AG20443 (cell line): ENCODE measurements at regions not wholly inside any gene's neighbourhood (a gene's known extent, or its start where the extent isn't known, plus 50 kb on each side); places are given as distances from the start of the nearest gene placed in this dataset.

Source experiments
- DNase-seq: peaks from one replicate; pipeline ENCODE4 v3.0.0; 2012; ENCODE audit warnings: low spot score, mixed read lengths

- DNase-seq: peak; percentile 3
Observed at GRCh38 chr18:34159691-34160185, 65.0 kb downstream of the NOL4 start.

- peak; percentile 9 for DNase-seq
Observed at GRCh38 chr18:34158881-34159690, 65.6 kb downstream of the NOL4 start.

DNA sequence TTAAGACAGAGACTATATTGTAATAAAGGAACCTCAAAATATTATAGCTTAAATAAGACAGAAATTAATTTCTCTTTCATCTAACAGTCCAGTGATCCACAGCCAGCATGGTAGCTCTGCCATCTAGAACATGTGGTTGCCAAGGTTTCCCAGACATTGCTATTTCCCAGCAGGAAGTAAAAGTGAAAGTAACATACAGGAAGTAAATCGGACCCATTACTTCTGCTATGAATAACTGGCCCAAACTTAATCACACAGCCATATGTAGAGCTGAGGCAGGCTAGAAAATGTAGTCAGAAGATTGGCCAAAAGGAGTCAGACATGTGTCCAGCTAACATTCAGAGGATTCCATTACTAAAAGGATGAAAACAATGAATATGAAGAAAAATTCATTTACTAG lies 71.0 kb downstream of the NOL4 start:
- DNase-seq: peak; percentile 5

DNA sequence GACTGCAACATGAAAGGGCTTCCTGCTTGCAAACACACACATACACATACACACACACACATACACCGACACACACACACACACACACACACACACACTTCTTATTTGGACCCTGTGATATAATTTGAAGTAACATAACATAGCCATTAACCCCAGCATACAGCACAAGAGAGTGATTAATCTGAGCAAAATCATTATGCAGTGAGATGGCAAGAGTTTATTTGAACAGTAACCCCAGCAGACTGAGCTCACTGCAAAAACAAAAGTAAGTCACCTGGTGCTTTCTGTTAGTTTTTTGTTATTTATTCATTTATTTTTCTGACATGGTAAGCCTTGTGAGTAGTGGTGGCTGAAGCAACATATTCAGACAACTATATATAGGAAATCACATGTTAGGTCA lies 93.7 kb downstream of the NOL4 start:
- DNase-seq: no peak

DNA sequence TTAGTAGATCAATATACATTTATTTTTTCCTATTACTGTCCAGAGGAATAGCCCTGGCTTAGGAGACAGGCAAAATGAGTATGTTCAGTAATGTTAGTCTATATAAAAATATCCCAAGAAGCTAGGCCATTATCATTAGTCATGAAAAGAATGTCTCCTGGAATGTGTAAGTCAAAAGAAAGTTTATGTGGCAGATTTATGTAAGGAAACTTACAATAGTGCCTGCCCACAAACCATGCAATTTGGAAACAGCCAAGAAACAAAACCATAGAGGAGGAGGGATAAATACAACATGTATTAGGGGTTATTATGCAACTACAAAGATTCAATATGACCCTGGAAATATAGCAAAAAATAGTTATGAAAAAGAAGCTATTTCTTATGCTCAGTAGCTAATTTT lies 96.3 kb downstream of the NOL4 start:
- no peak for DNase-seq

DNA sequence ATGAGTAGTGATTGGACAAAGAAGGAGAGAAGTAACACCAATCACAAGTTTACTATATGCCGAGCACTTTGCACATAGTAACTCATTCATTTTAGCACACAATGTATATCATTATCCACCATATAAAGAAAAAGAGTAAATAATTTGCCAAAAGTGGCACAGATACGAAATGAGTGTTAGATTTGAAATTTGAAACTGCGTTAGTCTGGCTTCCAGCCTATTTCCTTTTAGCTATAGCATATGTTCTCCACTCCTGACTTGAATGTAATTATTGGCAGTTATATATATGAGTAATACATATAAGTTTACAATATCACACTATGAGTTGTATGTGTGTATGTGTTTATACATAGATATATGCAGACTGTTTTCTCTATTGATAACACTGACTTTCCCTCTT lies 98.6 kb downstream of the NOL4 start:
- DNase-seq: no peak

DNA sequence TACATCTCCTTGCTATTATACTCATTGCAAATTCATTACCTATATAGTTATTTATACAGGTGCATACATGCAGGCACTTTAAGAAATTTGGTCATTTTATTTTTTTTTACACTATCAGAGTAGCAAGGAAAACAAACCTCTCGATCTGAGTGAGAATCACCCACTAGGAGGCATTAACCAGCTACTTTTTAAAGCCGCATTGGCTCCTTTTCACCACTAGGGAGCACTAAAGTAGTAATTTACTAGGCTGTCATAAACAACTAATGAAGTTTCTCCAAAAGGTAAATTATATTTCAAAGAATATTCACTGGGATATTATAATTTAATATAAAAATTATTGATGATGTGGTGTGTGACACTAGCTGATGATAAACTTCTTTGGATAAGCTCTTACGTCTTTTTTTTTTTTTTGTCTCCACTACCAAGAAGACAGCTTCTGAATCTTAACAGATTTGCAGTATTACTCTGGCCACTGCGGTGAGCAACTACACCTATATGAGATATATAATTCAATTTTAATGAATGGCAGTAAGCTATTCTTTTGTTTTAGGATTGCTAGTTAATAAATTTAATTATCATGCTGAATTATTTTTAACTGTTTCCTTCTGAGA lies 101.9 kb downstream of the NOL4 start:
- peak; percentile 45 for DNase-seq

GRCh38 chr18:34121200-34121721 lies 103.5 kb downstream of the NOL4 start:
- no peak for DNase-seq

DNA sequence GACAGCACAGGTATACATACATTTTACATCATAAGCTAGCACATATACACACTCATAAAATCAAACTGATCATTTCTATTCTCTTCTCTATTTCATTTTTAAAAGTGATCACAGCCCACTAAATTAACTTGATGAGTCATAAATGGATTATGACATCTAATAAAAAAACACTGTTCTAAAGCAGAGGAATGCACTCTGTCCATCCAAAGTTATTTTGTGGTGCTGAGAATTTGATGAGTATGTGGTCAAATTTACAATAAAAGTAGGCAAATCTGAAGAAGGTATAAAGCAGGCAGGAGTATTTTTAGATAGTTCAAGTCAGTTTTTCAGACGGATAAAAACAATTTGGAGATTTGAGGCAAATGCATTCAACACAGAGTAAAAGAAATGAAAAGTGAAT lies 104.4 kb downstream of the NOL4 start:
- DNase-seq: no peak

- DNase-seq: no peak
Observed at GRCh38 chr18:34117319-34117718, 107.4 kb downstream of the NOL4 start.

DNA sequence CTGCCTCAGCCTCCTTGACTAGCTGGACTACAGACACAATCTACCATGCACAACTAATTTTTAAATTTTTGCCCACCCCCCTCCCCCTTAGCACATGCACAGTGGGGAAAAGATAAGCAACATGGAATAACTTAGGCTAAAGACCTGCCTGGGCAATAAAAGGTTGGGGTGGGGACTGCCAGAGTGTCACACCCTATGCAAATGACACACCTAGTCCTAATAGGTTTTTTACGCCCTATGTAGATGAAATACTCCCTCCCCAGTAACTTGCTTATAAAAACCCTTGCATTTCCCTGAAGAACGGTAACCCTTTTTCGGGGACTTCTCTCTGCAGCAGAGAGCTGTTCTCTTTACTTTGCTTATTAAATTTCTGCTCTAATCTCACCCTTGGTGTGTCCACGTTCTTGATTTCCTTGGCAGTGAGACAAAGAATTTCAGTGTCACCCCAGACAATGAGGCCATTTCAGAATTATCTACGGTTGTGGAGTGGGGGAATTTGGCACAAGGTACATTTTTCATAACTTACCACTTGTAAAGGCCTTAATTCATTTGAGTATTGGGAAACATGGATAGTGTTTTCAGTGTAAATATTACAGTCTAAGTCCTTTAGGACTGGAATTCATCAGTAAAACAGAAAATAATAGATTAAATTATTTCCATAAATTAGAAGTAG lies 109.2 kb downstream of the NOL4 start:
- DNase-seq: no peak

DNA sequence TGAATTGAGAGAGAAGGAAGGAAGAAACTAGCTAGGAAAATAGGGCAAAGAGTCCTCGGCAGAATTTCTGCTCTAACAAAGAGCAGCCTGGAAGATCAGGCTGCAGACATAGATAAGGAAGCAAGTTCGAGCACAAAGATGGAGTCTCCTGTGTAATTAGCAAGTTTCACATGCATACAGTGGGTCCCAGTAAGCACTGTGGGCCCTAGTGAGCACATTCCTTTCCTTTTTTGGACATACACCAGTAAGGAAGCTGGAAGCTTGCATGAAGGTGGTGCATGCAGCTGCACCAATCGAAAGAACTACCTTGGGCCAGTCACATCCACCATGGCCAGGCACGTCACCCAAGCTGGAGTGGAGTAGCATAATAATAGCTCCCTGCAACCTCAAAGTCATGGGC lies 109.7 kb downstream of the NOL4 start:
- no peak for DNase-seq

DNA sequence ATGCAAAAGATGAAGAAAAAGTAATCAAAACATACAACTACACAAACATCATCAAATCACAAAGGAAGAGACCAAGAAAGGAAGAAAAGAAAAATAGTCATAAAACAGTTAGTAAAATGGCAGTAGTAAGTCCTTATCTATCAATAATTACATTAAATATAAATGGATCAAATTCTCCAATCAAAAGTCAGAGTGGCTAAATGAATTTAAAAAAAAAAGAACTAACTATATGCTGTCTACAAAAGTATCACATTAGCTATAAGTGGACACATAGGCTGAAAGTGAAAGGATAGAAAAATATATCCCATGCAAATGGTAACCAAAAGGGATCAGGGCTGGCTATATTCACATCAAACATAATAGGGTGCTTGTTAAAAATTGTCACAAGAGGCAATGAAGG lies 116.5 kb downstream of the NOL4 start:
- no peak for DNase-seq

- no peak for DNase-seq
Observed at GRCh38 chr18:34098109-34098508, 126.6 kb downstream of the NOL4 start.

DNA sequence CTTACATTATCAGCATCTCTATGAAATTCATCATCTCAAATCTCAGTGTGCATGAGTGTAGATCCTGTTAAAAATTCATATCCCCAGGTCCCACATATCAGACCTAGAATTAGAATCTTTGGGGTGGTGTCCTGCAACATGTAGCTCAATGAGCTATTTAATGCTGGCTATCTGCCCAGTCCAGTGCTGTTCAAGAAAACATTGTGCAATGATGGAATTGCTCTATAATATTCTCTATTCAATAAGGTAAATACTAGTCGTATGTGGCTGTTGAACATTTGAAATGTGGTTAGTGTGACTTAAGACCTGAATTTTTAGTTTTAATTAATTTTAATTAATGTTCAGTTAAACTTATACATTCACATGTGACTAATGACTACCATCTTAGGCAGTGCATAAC lies 127.4 kb downstream of the NOL4 start:
- no peak for DNase-seq

DNA sequence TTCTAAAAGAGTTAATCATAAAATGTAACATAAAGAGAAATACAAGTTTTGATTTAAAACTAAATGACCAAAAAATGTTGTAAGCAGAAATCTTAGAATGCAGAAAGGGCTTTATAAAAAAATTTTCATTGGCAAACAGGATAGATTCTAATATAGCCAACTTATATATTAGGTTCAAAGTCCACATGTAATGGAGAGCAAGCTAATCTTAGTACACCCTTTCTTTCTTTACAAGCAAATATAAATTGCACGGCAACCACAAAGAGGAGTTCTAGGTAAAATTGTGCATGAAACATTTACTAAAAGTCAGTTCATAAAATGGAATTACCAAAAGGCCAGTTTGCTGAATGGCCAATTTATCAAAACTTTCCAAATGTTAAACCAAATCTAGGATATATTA lies 130.6 kb downstream of the NOL4 start:
- no peak for DNase-seq

DNA sequence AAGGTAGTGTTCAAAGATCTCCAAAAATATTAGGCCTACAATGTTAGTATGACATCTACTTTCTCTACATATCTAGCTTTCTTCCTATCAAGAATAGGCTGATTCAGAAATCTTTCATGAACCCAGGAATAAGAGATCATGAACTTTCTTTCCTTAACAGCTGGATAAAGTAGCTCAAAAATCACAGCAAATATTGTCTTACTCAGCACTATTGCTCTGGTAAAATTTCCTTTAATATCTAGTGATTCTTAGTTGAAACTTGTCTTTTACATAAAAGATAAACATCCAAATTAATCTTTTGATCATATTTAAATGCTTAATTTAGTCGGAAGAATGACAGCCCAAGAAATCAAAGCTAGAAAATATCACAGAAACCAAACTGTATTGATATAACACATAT lies 131.9 kb downstream of the NOL4 start:
- no peak for DNase-seq

GRCh38 chr18:34086370-34086769 lies 138.3 kb downstream of the NOL4 start:
- DNase-seq: no peak

GRCh38 chr18:34085140-34085739 lies 139.5 kb downstream of the NOL4 start:
- DNase-seq: no peak

DNA sequence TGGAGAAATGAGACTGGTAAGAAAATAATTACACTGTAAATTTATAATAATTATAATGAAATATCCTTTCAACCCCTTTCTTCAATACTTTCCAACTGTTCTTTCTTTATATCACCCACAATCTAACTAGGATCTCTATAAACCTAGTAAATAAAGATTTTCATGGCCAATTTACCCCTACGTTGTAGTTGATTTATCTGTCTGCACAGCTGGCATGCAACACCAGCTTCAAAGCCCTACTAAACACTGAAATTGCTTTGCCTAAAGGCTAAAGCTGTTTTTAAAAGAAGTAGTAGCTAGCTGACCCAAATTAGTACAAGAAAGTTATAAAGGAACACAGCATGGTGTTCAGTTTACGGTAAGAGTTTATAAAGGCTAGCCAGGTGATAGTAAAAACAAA lies 140.1 kb downstream of the NOL4 start:
- DNase-seq: no peak

DNA sequence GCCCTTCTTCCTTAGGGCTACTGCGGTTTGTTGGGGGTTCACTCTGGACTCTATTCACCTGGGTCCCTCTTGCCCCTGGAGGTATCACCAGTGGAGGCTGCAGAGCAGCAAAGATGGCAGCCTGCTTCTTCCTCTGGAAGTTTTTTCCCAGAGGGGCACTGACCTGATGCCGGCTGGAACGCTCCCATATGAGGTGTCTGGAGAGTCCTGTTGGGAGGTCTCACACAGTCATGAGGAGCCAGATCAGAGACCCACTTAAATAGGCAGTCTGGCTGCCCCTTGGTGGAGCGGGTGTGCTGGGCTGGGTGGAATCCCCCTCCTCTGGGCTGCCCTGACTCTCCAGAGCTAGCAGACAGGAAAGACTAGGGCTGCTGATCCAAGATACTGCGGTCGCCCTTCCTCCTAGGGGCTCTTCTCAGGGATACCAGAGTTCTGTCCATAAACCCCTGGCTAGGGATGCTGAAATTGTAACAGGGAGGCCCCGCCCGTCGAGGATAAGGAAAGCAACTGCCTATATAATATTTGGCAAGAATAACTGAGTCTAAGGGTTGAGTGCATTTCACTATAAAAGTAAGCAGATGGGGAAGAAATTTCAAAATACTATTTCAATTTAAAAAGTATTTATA lies 140.7 kb downstream of the NOL4 start:
- DNase-seq: no peak

DNA sequence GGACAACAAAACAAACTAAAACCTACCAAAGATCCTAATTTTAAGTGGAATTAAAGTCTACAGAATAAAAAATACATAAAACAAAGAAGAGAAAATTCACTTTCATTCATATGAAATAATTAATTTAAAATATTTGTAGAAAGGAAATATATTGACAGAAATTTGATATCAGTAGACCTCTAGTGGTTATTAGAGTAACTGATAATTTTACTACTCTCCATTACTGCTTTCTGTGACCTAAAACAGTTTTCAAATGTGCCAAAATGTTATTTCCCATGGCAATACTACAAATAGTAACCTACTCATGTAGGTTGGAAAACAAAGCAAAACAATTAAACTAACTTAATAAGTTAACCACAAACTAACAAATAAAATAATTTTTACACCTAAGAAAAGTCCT lies 147.1 kb downstream of the NOL4 start:
- DNase-seq: no peak
